GM12873 (cell line): ENCODE measurements at regions not wholly inside any gene's neighbourhood (a gene's known extent, or its start where the extent isn't known, plus 50 kb on each side); places are given as distances from the start of the nearest gene placed in this dataset.

Experiments used
- TF ChIP-seq, protein P1 (sequence below): IDR thresholded peaks from 2 replicates; pipeline ENCODE4 v1.5.1; 2012; ENCODE audit warnings: low read depth, mild to moderate bottlenecking, moderate library complexity, low read length, control low read depth; ENCODE audit not compliant: insufficient read depth; ENCODE audit errors: missing control alignments

DNA sequence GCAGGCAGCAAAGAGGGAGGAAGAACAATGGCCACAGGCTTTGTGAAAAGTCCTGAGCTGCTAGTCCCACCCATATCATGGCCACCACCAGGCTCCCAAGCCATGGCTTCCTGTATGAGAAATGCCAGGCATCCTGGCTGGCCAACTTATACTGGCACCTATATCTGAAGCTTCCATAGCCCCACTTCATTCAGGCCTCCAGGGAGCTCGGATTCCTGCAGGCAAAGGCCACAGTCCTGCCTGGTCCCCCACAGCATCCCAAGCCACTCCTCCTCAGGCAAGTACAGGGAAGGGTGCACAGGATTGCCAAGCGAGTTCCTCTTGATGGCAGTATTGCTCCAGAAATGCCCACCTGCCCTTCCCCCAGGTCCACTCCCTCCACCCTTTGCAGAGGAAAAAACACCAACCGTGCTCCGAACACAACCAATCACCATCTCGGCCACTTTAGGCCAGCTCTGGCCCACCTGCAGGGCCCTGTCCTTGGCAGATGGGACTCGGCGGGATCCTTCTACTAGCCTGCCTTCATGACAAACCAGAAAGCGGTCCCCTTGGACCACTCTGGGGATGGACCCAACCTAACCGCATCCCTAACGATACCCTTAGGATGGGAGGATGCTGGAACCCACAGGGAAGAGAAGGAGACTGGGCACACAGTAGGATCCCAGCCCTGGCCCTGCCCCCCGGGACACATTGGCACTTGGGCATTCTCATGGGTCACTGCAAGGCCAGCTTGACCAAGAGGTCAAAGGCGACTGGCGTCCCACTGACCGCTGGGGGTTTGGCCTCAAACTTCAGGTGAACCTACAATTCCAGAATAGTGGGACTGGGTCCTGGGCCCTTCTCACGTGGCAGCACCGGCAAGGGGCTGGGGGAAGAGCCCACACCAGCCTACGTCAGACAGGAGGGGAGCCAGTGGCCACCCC lies 220.4 kb upstream of the AGTR2 start:
- TF ChIP-seq, protein P1, sequence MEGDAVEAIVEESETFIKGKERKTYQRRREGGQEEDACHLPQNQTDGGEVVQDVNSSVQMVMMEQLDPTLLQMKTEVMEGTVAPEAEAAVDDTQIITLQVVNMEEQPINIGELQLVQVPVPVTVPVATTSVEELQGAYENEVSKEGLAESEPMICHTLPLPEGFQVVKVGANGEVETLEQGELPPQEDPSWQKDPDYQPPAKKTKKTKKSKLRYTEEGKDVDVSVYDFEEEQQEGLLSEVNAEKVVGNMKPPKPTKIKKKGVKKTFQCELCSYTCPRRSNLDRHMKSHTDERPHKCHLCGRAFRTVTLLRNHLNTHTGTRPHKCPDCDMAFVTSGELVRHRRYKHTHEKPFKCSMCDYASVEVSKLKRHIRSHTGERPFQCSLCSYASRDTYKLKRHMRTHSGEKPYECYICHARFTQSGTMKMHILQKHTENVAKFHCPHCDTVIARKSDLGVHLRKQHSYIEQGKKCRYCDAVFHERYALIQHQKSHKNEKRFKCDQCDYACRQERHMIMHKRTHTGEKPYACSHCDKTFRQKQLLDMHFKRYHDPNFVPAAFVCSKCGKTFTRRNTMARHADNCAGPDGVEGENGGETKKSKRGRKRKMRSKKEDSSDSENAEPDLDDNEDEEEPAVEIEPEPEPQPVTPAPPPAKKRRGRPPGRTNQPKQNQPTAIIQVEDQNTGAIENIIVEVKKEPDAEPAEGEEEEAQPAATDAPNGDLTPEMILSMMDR: peak; percentile 30

DNA sequence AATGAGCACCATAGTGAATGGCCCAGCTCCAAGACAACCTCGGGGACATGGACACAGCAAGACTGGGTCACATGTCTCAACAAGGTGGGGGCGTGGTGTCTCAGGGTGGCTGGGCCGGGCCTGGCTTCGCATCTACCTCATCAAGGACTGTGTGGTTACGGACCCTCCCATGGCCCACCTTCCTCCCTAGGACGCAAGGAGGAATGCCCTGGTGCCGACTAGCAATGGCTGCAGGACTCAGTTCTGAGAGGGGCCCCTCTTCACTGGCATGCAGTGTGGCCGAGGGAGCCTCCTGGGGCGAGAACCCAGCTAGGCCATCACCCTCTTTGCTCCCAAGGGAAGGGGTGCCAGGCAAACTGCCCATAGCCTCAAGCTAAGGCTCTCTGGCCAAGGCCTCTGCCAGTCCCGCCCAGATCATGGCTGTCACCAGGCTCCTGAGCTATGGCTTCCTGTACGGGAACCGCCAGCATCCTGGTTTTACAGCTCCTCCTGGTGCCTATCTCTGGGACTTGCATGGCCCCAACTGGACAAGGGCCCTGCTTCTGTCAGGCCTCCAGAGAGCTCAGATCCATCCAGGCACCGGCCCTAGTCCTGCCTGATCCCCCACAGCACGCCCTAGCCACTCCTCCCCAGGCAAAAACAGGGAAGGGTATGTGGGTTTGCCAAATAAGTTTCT lies 218.0 kb upstream of the AGTR2 start:
- TF ChIP-seq, protein P1: peak; percentile 20

DNA sequence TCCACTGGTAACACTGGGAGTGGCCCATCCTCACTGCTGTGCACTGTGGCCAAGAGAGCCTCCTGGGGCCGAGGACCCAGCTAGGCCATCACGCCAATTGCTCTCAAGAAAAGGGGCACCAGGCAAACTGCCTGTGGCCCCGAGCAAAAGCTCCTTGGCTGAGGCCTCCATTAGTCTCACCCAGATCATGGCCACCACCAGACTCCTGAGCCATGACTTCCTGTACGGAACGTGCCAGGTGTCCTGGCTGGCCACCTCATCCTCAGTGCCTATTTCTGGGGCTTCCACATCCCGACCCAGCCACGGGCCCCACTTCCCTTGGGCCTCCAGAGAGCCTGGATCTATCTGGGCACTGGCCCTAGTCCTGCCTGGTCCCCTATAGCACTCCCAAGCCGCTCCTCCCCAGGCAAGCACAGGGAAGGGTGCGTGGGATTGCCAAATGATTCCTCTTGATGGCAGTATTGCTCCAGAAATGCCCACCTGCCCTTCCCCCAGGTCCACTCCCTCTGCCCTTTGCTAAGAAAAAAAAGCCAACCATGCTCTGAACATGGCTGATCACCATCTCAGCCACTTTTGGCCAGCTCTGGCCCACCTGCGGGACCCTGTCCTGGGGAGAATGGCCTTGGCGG lies 212.6 kb upstream of the AGTR2 start:
- TF ChIP-seq, protein P1: peak; percentile 31

DNA sequence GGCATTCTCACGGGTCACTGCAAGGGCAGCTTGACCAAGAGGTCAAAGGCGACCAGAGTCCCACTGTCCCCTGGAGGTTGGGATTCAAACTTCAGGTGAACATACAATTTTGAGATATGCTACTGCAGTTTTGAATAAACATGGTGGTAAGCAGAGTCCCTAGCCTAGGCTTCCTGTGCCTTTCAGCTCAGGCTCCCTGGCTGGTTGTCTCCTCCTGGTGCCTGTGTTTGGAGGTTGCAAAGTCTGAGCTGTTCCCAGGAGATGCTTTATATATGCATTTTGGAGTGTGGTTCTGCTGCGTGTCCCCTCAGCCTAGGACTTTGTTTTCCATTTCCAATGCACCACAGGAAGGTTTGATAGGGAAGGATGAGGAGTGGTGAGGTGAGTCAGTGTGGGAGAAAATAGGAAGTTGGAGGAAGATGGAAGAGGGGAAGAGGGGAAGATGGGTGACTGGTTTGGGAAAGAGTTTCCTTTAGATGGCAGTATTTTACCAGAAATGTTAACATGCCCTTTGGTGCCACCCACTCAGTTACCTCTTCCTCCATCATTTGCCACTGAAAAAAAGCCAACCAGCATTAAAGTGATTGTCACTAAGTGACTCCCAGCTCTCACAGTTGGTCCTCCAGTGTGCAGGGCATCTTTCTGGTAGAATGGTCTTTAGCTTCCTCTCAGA lies 211.7 kb upstream of the AGTR2 start:
- TF ChIP-seq, protein P1: peak; percentile 38

DNA sequence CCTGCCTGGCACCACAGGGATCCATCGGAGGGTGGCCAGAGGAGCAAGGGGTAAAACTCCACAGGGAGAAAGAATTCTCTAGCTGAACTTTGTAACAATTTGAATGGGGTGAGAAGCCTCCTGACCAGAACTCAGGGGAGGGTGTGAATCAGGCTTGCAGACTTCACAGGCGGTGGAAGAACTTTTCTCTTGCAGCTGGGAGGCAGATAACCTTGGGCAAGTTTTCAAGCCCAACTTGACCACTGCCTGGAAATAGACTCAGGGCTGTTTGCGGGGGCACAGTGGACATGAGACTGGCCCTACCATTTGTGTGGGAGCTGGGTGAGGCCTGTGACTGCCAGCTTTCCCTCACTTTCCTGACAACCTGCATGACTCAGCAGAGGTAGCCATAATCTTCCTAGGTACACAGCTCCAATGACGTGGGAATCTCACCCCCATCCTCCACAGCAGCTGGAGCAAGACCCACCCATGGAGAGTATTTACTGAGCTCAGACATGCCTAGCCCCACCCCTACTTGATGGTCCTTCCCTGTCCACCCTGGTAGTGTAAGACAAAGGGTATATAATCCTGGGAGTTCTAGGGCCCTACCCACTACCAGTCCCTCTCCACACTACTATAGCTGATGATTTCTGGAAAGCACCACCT lies 210.0 kb upstream of the AGTR2 start:
- TF ChIP-seq, protein P1: no peak

DNA sequence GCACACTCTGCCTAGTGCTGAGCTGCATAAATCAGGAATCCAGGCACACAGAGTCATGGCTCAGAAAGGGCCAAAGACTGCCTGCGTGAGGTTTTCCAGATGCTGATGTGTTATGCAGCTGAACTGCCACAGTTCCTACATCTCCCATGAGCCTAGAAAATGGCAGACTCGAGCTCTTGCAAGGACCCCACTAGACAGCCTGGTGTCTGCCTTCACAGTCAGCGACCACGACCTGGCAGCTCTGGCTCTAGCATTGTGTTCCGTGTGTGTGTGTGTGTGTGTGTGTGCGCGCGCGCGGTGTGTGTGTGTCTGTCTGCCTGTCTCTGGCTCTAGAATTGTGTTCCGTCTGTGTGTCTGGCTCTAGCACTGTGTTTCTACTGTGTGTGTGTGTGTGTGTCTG lies 203.6 kb upstream of the AGTR2 start:
- TF ChIP-seq, protein P1: no peak
